SK-N-SH treated with all-trans-retinoic acid at 6 μM for 48 hours (cell line): ENCODE measurements at regions not wholly inside any gene's neighbourhood (a gene's known extent, or its start where the extent isn't known, plus 50 kb on each side); places are given as distances from the start of the nearest gene placed in this dataset.
"Not testable (repeated sequence)": the region's sequence is repeated elsewhere in the genome, so short reads cannot be mapped to it uniquely, and the experiment has no call there.

Experiments used
- PATZ1 ChIP-seq: fragments of 250-450 bp; sonication (Bioruptor Pico); IDR thresholded peaks from 2 replicates; pipeline ENCODE4 v1.8.0; 2020; ENCODE audit warnings: mild to moderate bottlenecking, moderate library complexity, borderline replicate concordance
- ZNF70 ChIP-seq: fragments of 450-650 bp; formaldehyde crosslinking; IDR thresholded peaks from 2 replicates; pipeline ENCODE4 v1.5.0; 2020; ENCODE audit warnings: mild to moderate bottlenecking, moderate library complexity

GRCh38 chr1:243050613-243051012, 204.5 kb downstream of the CEP170 start:
- not testable (repeated sequence) for TF ChIP-seq ZNF70 (CRISPR knock-in tag); PATZ1
